ENCODE measurements at regions not wholly inside any gene's neighbourhood (a gene's known extent, or its start where the extent isn't known, plus 50 kb on each side); places are given as distances from the start of the nearest gene placed in this dataset.

- BruUV-seq (replicated peaks): no TSS peak
- intact Hi-C loops (cut with micrococcal nuclease) (no loop called here), in situ Hi-C loops (cut with MboI) (no loop called here)
- Histone ChIP-seq H3K27me3 (ENCODE audit: control insufficient read depth in 2 of 2, insufficient read depth in 2 of 2, low read length in 2 of 2) (no peaks in the 10 kb centered on the region), H3K36me3 (ENCODE audit: control insufficient read depth, insufficient read depth, low read length) (no peaks in the 10 kb centered on the region), H3K9ac (ENCODE audit: insufficient read depth in 1 of 2, low read depth in 2 of 2, low read length in 2 of 2) (no peak overlapping the region), H3K4me1 (replicated peaks in 1 of 2; ENCODE audit: control insufficient read depth in 2 of 2, insufficient read depth in 2 of 2, low read length in 2 of 2) (no peaks in the 10 kb centered on the region), H4K20me1 (replicated peaks; ENCODE audit: control insufficient read depth, insufficient read depth, low read length) (no peaks in the 10 kb centered on the region), H3K4me2 (ENCODE audit: insufficient read depth, low read length) (no peak overlapping the region), H3K4me3 (no peak overlapping the region), H3K9me3 (replicated peaks; ENCODE audit: control insufficient read depth, insufficient read depth, low read depth, low read length) (no peaks in the 10 kb centered on the region), H2AFZ (ENCODE audit: low read depth, low read length) (no peak overlapping the region), H3K9me1 (ENCODE audit: control insufficient read depth, insufficient read depth, low read length) (no peaks in the 10 kb centered on the region), H3K79me2 (ENCODE audit: control insufficient read depth, insufficient read depth, low read length) (no peaks in the 10 kb centered on the region), H3K27ac (ENCODE audit: extremely low read depth, low read depth, low read length) (no peak overlapping the region)
- ATAC-seq: no peak
- ChIA-PET POLR2A (no interaction called here), CTCF (ENCODE audit: low intra/inter-chr PET ratio) (no interaction called here)
- DNase-seq (ENCODE audit: extremely low read depth in 1 of 4, low spot score in 3 of 4): no peak
- no peak for FAIRE-seq
- 1% methylated on average over 3 of the region's 3 CpGs for WGBS (ENCODE audit: insufficient coverage, low coverage, missing lambda C conversion rate)
- TF ChIP-seq SIRT6 (IDR thresholded peaks at IDR 0.05; ENCODE audit: low read depth, low read length): no peak
- no peak for TF ChIP-seq MAX (CRISPR knock-in tag; IDR thresholded peaks at IDR 0.05)
- TF ChIP-seq ZBTB12 (CRISPR knock-in tag; IDR thresholded peaks at IDR 0.05): no peak
- no peak for TF ChIP-seq CBFA2T2 (conservative IDR thresholded peaks at IDR 0.05)
- TF ChIP-seq POLR2G (IDR thresholded peaks at IDR 0.05; ENCODE audit: low read depth, low read length): no peak
- TF ChIP-seq ZNF408 (CRISPR knock-in tag; IDR thresholded peaks at IDR 0.05; ENCODE audit: low read depth): no peak
- no peak for TF ChIP-seq CGGBP1 (CRISPR knock-in tag; IDR thresholded peaks at IDR 0.05)
Observed at GRCh38 chr1:193763266-193763665, 576.9 kb upstream of the B3GALT2 start.

Data from K562 (cell line).